Astrocyte (in vitro differentiated cells and primary cell): ENCODE measurements at regions not wholly inside any gene's neighbourhood (a gene's known extent, or its start where the extent isn't known, plus 50 kb on each side); places are given as distances from the start of the nearest gene placed in this dataset.

Experiments used
- DNase-seq: peaks from one replicate; pipeline ENCODE4 v3.0.0-alpha.2; 2010; ENCODE audit warnings: low read depth
- FAIRE-seq: peaks from 2 replicates; lab custom pipeline; 2011; peaks lifted over from hg19 to GRCh38; lab: Jason Lieb, UNC
- H2AFZ ChIP-seq: 2 replicates; pipeline ENCODE4 v1.6.0; 2012; ENCODE audit warnings: low read depth, low read length, inconsistent platforms
- H3K27ac ChIP-seq: 2 replicates; pipeline ENCODE4 v1.5.1; 2011; ENCODE audit warnings: low read depth, low read length, inconsistent platforms
- H3K27me3 ChIP-seq: 2 replicates; pipeline ENCODE4 v1.6.0; 2011; ENCODE audit warnings: low read length, inconsistent platforms; ENCODE audit not compliant: insufficient read depth
- H3K36me3 ChIP-seq: 2 replicates; pipeline ENCODE4 v1.5.1; 2011; ENCODE audit warnings: low read length, inconsistent platforms; ENCODE audit not compliant: insufficient read depth
- H3K4me1 ChIP-seq: 2 replicates; pipeline ENCODE4 v1.5.1; 2011; ENCODE audit warnings: low read length, inconsistent platforms; ENCODE audit not compliant: insufficient read depth
- H3K4me2 ChIP-seq: 2 replicates; pipeline ENCODE4 v1.6.0; 2012; ENCODE audit warnings: low read length, inconsistent platforms
- H3K4me3 ChIP-seq: 2 replicates; pipeline ENCODE4 v1.5.1; 2011; ENCODE audit warnings: low read depth, mild to moderate bottlenecking, low read length, inconsistent platforms; ENCODE audit not compliant: insufficient read depth
- H3K79me2 ChIP-seq: 2 replicates; pipeline ENCODE4 v1.6.0; 2012; ENCODE audit warnings: mild to moderate bottlenecking, low read length, inconsistent platforms; ENCODE audit not compliant: insufficient read depth
- H3K9ac ChIP-seq: 2 replicates; pipeline ENCODE4 v1.6.0; 2012; ENCODE audit warnings: mild to moderate bottlenecking, low read length, inconsistent platforms
- H3K9me3 ChIP-seq: 2 replicates; pipeline ENCODE4 v1.5.1; 2012; ENCODE audit warnings: low read depth, mild to moderate bottlenecking, low read length, inconsistent platforms; ENCODE audit not compliant: insufficient read depth
- H4K20me1 ChIP-seq: 2 replicates; pipeline ENCODE4 v1.6.0; 2012; ENCODE audit warnings: low read length, inconsistent platforms; ENCODE audit not compliant: insufficient read depth
- H3K27ac Mint-ChIP-seq: one replicate; pipeline ENCODE4 v1.8.0; 2021; ENCODE audit warnings: mild to moderate bottlenecking, mixed read lengths; ENCODE audit not compliant: unreplicated experiment
- H3K27me3 Mint-ChIP-seq: one replicate; pipeline ENCODE4 v1.8.0; 2021; ENCODE audit warnings: low read depth, mixed read lengths; ENCODE audit not compliant: unreplicated experiment
- H3K36me3 Mint-ChIP-seq: one replicate; pipeline ENCODE4 v1.8.0; 2021; ENCODE audit warnings: low read depth, mixed read lengths; ENCODE audit not compliant: unreplicated experiment
- H3K4me1 Mint-ChIP-seq: one replicate; pipeline ENCODE4 v1.8.0; 2021; ENCODE audit warnings: low read depth, mixed read lengths; ENCODE audit not compliant: unreplicated experiment
- H3K4me3 Mint-ChIP-seq: one replicate; pipeline ENCODE4 v1.8.0; 2021; ENCODE audit warnings: mild to moderate bottlenecking, moderate library complexity, mixed read lengths; ENCODE audit not compliant: unreplicated experiment
- H3K9me3 Mint-ChIP-seq: one replicate; pipeline ENCODE4 v1.8.0; 2021; ENCODE audit warnings: mild to moderate bottlenecking, mixed read lengths; ENCODE audit not compliant: unreplicated experiment
- CTCF ChIP-seq: IDR thresholded peaks from 2 replicates; pipeline ENCODE4 v1.5.1; 2011; ENCODE audit warnings: low read depth, mild to moderate bottlenecking, inconsistent platforms, low read length, moderate library complexity; ENCODE audit not compliant: insufficient read depth
- EZH2 ChIP-seq: IDR thresholded peaks from 2 replicates; pipeline ENCODE4 v1.6.1; 2012; ENCODE audit warnings: mild to moderate bottlenecking, low read length, inconsistent platforms; ENCODE audit not compliant: insufficient read depth

GRCh38 chr9:82865524-82865923 is 197.4 kb downstream of the RASEF start:
- H3K4me1 Mint-ChIP-seq = no peaks in the 10 kb centered on the region
- Histone ChIP-seq H3K9me3 (no peaks in the 10 kb centered on the region), H3K4me2 (no peak overlapping the region), H3K9ac (no peak overlapping the region), H2AFZ (no peak overlapping the region), H3K27me3 (no peaks in the 10 kb centered on the region), H3K27ac (no peak overlapping the region), H3K79me2 (no peaks in the 10 kb centered on the region), H3K4me3 (no peak overlapping the region), H3K4me1 (no peaks in the 10 kb centered on the region), H4K20me1 (no peaks in the 10 kb centered on the region), H3K36me3 (no peaks in the 10 kb centered on the region)
- TF ChIP-seq EZH2 = no peak
- TF ChIP-seq CTCF = no peak
- FAIRE-seq = no peak
- no peaks in the 10 kb centered on the region for H3K27me3 Mint-ChIP-seq
- H3K27ac Mint-ChIP-seq = no peak overlapping the region
- no peak overlapping the region for H3K4me3 Mint-ChIP-seq
- no peaks in the 10 kb centered on the region for H3K36me3 Mint-ChIP-seq
- no peaks in the 10 kb centered on the region for H3K9me3 Mint-ChIP-seq
- DNase-seq = no peak

- no peak for TF ChIP-seq EZH2
- TF ChIP-seq CTCF = no peak
- no peaks in the 10 kb centered on the region for H4K20me1 ChIP-seq
- H3K4me1 ChIP-seq = peaks cover 13% of the 10 kb centered on the region
- DNase-seq (no peak), FAIRE-seq (no peak)
- no peak overlapping the region for H3K9ac ChIP-seq
- no peaks in the 10 kb centered on the region for H3K79me2 ChIP-seq
- H3K27ac Mint-ChIP-seq = no peak overlapping the region
- no peaks in the 10 kb centered on the region for H3K9me3 Mint-ChIP-seq
- H3K4me3 ChIP-seq = no peak overlapping the region
- no peak overlapping the region for H2AFZ ChIP-seq
- no peaks in the 10 kb centered on the region for H3K36me3 ChIP-seq
- no peaks in the 10 kb centered on the region for H3K27me3 ChIP-seq
- no peak overlapping the region for H3K4me2 ChIP-seq
- H3K4me3 Mint-ChIP-seq = no peak overlapping the region
- no peak overlapping the region for H3K27ac ChIP-seq
- H3K36me3 Mint-ChIP-seq = no peaks in the 10 kb centered on the region
- H3K9me3 ChIP-seq = no peaks in the 10 kb centered on the region
- peaks cover 3% of the 10 kb centered on the region for H3K27me3 Mint-ChIP-seq
- peaks cover 21% of the 10 kb centered on the region for H3K4me1 Mint-ChIP-seq
These were observed 182.4 kb downstream of the RASEF start for GRCh38 chr9:82880336-82881050.

- Histone ChIP-seq H3K4me2 (peak overlapping the region; percentile 42), H3K4me1 (peaks cover 13% of the 10 kb centered on the region), H3K9me3 (no peaks in the 10 kb centered on the region), H3K27me3 (no peaks in the 10 kb centered on the region), H3K79me2 (no peaks in the 10 kb centered on the region), H3K4me3 (no peak overlapping the region), H2AFZ (no peak overlapping the region), H4K20me1 (no peaks in the 10 kb centered on the region), H3K9ac (no peak overlapping the region), H3K36me3 (no peaks in the 10 kb centered on the region), H3K27ac (peak overlapping the region; percentile 21)
- H3K4me3 Mint-ChIP-seq = no peak overlapping the region
- no peak for FAIRE-seq
- H3K36me3 Mint-ChIP-seq = no peaks in the 10 kb centered on the region
- peaks cover 3% of the 10 kb centered on the region for H3K27me3 Mint-ChIP-seq
- TF ChIP-seq EZH2 (no peak), CTCF (no peak)
- peak; percentile 58 for DNase-seq
- peaks cover 21% of the 10 kb centered on the region for H3K4me1 Mint-ChIP-seq
- no peaks in the 10 kb centered on the region for H3K9me3 Mint-ChIP-seq
- H3K27ac Mint-ChIP-seq = peak overlapping the region; percentile 88
These were observed 180.8 kb downstream of the RASEF start for GRCh38 chr9:82882138-82882537.
